ENCODE measurements at regions not wholly inside any gene's neighbourhood (a gene's known extent, or its start where the extent isn't known, plus 50 kb on each side); places are given as distances from the start of the nearest gene placed in this dataset.

DNA sequence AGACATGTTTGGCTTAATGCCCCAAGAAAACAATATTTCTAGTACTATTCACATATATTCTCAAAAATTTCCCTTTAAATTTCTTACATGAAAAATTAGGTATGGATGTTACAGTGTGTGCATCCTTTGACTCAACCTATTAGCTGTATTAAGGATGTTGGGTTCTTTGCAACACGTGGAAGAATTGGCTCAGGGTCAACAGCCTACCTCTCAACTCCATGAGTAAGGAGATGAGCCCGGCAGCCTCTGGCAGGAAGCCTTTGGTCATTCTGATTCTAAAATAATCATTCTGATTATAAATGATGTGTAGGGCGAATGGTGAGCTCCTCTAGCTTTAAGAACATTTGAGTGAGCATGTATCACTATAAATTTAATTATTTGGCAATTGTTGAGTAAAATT, 148.0 kb upstream of the WDFY3 start:
- H3K27ac Mint-ChIP-seq (ENCODE audit: unreplicated experiment) = no peak overlapping the region
- Histone ChIP-seq H2AFZ (ENCODE audit: low read depth, low read length) (no peak overlapping the region), H3K27ac (ENCODE audit: low read depth, low read length) (no peak overlapping the region), H3K4me3 (ENCODE audit: insufficient read depth, low read depth, low read length) (no peak overlapping the region), H3K27me3 (ENCODE audit: insufficient read depth, low read length) (no peaks in the 10 kb centered on the region), H3K36me3 (ENCODE audit: insufficient read depth, low read length) (no peaks in the 10 kb centered on the region), H3K4me1 (ENCODE audit: insufficient read depth, low read length) (no peaks in the 10 kb centered on the region), H3K9me3 (ENCODE audit: insufficient read depth, low read depth, low read length) (no peaks in the 10 kb centered on the region), H4K20me1 (ENCODE audit: insufficient read depth, low read length) (no peaks in the 10 kb centered on the region), H3K79me2 (ENCODE audit: insufficient read depth, low read length) (no peaks in the 10 kb centered on the region), H3K9ac (ENCODE audit: low read length) (no peak overlapping the region), H3K4me2 (ENCODE audit: low read length) (no peak overlapping the region)
- DNase-seq (ENCODE audit: low read depth) = no peak
- H3K36me3 Mint-ChIP-seq (ENCODE audit: low read depth, unreplicated experiment) = no peaks in the 10 kb centered on the region
- H3K27me3 Mint-ChIP-seq (ENCODE audit: low read depth, unreplicated experiment) = no peaks in the 10 kb centered on the region
- no peaks in the 10 kb centered on the region for H3K4me1 Mint-ChIP-seq (ENCODE audit: low read depth, unreplicated experiment)
- no peak overlapping the region for H3K4me3 Mint-ChIP-seq (ENCODE audit: unreplicated experiment)
- TF ChIP-seq EZH2 (IDR thresholded peaks at IDR 0.05; ENCODE audit: insufficient read depth, low read length) = no peak
- TF ChIP-seq, protein P1, sequence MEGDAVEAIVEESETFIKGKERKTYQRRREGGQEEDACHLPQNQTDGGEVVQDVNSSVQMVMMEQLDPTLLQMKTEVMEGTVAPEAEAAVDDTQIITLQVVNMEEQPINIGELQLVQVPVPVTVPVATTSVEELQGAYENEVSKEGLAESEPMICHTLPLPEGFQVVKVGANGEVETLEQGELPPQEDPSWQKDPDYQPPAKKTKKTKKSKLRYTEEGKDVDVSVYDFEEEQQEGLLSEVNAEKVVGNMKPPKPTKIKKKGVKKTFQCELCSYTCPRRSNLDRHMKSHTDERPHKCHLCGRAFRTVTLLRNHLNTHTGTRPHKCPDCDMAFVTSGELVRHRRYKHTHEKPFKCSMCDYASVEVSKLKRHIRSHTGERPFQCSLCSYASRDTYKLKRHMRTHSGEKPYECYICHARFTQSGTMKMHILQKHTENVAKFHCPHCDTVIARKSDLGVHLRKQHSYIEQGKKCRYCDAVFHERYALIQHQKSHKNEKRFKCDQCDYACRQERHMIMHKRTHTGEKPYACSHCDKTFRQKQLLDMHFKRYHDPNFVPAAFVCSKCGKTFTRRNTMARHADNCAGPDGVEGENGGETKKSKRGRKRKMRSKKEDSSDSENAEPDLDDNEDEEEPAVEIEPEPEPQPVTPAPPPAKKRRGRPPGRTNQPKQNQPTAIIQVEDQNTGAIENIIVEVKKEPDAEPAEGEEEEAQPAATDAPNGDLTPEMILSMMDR (IDR thresholded peaks at IDR 0.05; ENCODE audit: insufficient read depth, low read depth, low read length) = no peak
- no peak for FAIRE-seq
- no peaks in the 10 kb centered on the region for H3K9me3 Mint-ChIP-seq (ENCODE audit: unreplicated experiment)

DNA sequence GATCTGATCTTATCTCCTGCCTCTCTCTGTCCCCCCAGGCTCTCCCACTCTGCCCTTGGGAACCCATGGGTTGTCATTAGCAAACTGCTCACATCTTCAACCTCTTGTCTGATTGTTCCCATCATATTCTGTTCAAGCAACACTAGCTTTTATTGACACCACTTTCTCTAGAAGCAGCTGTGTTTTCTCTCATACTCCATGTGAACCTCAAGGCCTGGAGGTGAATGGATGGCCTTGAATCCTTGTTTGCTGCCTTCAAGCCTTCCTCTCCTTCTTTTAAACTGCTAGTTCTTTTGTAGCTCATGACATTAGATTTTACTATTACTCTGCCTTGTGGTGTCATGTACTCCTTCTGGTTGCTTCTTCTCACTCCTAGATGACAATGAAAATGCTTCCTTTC, 149.5 kb upstream of the WDFY3 start:
- no peak overlapping the region for H3K4me2 ChIP-seq (ENCODE audit: low read length)
- H3K4me3 Mint-ChIP-seq (ENCODE audit: unreplicated experiment) = no peak overlapping the region
- H3K9ac ChIP-seq (ENCODE audit: low read length) = no peak overlapping the region
- H3K4me1 Mint-ChIP-seq (ENCODE audit: low read depth, unreplicated experiment) = no peaks in the 10 kb centered on the region
- H3K9me3 ChIP-seq (ENCODE audit: insufficient read depth, low read depth, low read length) = no peaks in the 10 kb centered on the region
- no peaks in the 10 kb centered on the region for H4K20me1 ChIP-seq (ENCODE audit: insufficient read depth, low read length)
- H3K4me1 ChIP-seq (ENCODE audit: insufficient read depth, low read length) = no peaks in the 10 kb centered on the region
- H2AFZ ChIP-seq (ENCODE audit: low read depth, low read length) = no peak overlapping the region
- no peaks in the 10 kb centered on the region for H3K36me3 Mint-ChIP-seq (ENCODE audit: low read depth, unreplicated experiment)
- no peaks in the 10 kb centered on the region for H3K36me3 ChIP-seq (ENCODE audit: insufficient read depth, low read length)
- H3K27ac Mint-ChIP-seq (ENCODE audit: unreplicated experiment) = no peak overlapping the region
- no peak for TF ChIP-seq EZH2 (IDR thresholded peaks at IDR 0.05; ENCODE audit: insufficient read depth, low read length)
- TF ChIP-seq, protein P1 (IDR thresholded peaks at IDR 0.05; ENCODE audit: insufficient read depth, low read depth, low read length) = no peak
- H3K27ac ChIP-seq (ENCODE audit: low read depth, low read length) = no peak overlapping the region
- H3K27me3 ChIP-seq (ENCODE audit: insufficient read depth, low read length) = no peaks in the 10 kb centered on the region
- no peak for DNase-seq (ENCODE audit: low read depth)
- no peaks in the 10 kb centered on the region for H3K9me3 Mint-ChIP-seq (ENCODE audit: unreplicated experiment)
- H3K27me3 Mint-ChIP-seq (ENCODE audit: low read depth, unreplicated experiment) = no peaks in the 10 kb centered on the region
- H3K79me2 ChIP-seq (ENCODE audit: insufficient read depth, low read length) = no peaks in the 10 kb centered on the region
- no peak overlapping the region for H3K4me3 ChIP-seq (ENCODE audit: insufficient read depth, low read depth, low read length)
- FAIRE-seq = no peak

DNA sequence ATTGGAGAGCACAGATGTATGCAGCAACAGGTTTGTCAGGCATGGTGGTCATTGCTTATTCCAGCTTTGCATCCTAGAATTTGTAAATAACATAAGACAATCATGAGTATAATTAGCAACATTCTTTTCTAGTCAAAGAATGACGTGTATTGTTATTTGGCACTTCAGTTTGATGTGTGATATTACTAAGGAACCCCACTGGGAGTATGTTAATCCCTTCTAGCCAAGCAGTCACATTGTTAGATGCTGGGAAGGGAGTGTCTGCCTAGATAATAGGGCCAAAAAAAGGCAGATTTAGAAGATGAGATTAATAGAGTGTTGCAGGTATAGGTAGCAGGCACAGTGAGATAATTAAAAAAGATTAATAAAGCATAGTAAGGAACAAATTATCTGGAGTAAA, 159.2 kb upstream of the WDFY3 start:
- Histone ChIP-seq H3K4me1 (ENCODE audit: insufficient read depth, low read length) (no peaks in the 10 kb centered on the region), H4K20me1 (ENCODE audit: insufficient read depth, low read length) (no peaks in the 10 kb centered on the region), H3K9ac (ENCODE audit: low read length) (no peak overlapping the region), H2AFZ (ENCODE audit: low read depth, low read length) (no peak overlapping the region), H3K36me3 (ENCODE audit: insufficient read depth, low read length) (no peaks in the 10 kb centered on the region), H3K4me2 (ENCODE audit: low read length) (no peak overlapping the region), H3K9me3 (ENCODE audit: insufficient read depth, low read depth, low read length) (no peaks in the 10 kb centered on the region), H3K27ac (ENCODE audit: low read depth, low read length) (no peak overlapping the region), H3K4me3 (ENCODE audit: insufficient read depth, low read depth, low read length) (no peak overlapping the region), H3K27me3 (ENCODE audit: insufficient read depth, low read length) (no peaks in the 10 kb centered on the region), H3K79me2 (ENCODE audit: insufficient read depth, low read length) (no peaks in the 10 kb centered on the region)
- no peaks in the 10 kb centered on the region for H3K4me1 Mint-ChIP-seq (ENCODE audit: low read depth, unreplicated experiment)
- TF ChIP-seq, protein P1 (IDR thresholded peaks at IDR 0.05; ENCODE audit: insufficient read depth, low read depth, low read length) = no peak
- TF ChIP-seq EZH2 (IDR thresholded peaks at IDR 0.05; ENCODE audit: insufficient read depth, low read length) = no peak
- no peak for DNase-seq (ENCODE audit: low read depth)
- H3K27me3 Mint-ChIP-seq (ENCODE audit: low read depth, unreplicated experiment) = no peaks in the 10 kb centered on the region
- H3K9me3 Mint-ChIP-seq (ENCODE audit: unreplicated experiment) = no peaks in the 10 kb centered on the region
- H3K27ac Mint-ChIP-seq (ENCODE audit: unreplicated experiment) = no peak overlapping the region
- no peak for FAIRE-seq
- peaks cover 2% of the 10 kb centered on the region for H3K36me3 Mint-ChIP-seq (ENCODE audit: low read depth, unreplicated experiment)
- no peak overlapping the region for H3K4me3 Mint-ChIP-seq (ENCODE audit: unreplicated experiment)
